DMS153 (cell line): ENCODE measurements at regions not wholly inside any gene's neighbourhood (a gene's known extent, or its start where the extent isn't known, plus 50 kb on each side); places are given as distances from the start of the nearest gene placed in this dataset.

Experiments
- DNase-seq: peaks from one replicate; lab custom pipeline; 2025; lab: John Stamatoyannopoulos, UW

DNA sequence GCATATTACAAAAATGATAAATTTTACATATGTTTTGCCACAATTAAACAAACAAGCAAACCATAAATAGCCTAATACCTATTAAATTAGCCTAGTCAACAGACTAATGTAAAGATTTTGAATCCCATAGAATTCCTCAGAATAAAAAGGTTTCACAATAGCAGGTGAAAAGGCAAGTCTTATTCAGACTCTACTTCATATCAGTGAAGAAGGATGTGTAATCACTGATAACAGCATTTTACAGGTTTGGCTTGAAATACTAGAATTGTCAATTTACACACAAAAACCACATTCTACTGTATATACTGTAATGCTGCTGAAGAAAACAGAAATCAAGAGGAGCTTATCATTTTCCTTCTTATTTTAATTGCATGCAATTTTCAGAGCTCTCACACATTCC is 90.8 kb upstream of the SSTR1 start:
- DNase-seq, result no peak

DNA sequence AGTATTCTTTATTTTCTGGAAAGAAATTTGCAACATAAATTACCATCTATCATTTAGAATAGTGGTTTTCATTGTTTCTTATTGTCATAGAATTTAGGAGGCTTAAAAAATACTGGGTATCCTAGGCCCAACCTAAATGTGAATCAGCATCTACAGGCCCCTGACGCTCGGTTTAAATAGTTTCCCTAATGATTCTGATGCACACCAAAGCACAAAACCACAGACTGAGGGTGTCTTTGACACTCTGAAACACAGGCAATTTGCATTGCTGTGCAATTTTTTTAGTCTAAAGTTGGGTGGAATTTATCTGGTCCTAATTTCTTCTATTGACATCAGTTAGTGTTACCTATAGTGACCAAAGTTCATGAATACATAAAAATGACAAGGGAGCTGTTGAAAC is 87.6 kb upstream of the SSTR1 start:
- DNase-seq, result no peak

DNA sequence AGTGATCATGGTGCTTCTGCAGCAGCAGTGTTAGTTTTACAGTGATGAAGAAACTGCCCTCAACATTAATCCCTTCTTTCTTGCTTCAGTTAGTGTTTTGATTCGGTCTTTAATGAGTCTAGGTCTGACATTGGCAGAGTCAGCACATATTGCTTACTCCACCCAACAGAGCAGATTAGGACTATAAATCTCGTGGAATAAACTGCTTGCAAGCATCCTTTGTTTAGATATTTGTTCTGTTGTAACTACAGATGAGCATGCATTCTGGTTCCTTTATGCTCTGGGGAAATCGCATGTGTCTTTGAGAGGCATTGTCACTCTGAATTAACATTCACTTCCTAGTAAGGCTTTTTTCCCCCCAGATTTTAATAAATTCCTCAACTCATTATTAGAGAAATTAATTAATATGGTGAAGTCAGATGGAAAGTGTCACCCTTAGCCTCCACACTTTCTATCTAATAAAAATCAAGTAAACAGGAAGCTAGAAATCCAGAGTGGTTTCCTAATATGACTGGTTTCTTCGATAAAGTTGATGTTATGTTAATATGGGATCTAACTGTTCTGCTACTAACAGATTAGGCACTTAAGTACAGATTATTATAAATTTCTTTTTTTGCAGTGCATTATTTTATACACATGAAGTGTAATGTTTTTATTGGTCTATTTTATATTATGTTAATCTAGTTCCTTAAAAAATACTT is 86.2 kb upstream of the SSTR1 start:
- peak; percentile 78 for DNase-seq

DNA sequence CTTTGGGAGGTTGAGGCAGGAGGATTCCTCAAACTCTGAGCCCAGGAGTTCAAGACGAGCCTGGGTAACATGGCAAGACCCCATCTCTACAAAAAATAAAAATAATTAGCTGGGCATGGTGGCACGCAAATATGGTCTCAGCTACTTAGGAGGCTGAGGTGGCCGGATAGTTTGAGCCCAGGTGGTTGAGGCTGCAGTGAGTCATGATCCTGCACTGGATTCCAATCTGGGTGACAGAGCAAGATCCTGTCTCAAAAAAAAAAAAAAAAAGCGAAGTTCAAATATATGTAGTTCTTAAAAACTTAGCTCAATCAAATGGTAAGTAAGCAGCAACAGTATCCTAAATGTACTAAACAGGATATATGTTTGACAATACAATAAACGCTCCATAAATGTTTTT is 85.5 kb upstream of the SSTR1 start:
- no peak for DNase-seq

DNA sequence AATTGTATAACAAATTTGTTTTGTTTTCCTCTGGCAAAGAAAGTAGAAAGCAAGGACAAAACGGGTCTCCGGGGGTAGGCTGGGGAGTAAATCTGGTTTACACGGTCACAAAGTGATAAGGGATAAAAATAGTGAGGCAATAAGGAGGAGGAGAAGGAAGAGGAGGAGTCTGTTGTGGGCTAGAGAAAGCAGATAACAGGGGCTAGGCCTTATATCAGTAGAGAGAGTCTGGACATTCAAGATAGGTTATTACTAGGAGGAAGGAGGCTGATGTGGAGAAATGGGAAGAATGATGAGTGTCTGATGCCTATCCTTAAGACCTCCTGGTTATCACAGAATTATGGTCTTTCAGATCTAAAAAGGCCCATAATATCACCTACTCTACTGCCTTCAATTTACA is 83.2 kb upstream of the SSTR1 start:
- DNase-seq, result no peak

DNA sequence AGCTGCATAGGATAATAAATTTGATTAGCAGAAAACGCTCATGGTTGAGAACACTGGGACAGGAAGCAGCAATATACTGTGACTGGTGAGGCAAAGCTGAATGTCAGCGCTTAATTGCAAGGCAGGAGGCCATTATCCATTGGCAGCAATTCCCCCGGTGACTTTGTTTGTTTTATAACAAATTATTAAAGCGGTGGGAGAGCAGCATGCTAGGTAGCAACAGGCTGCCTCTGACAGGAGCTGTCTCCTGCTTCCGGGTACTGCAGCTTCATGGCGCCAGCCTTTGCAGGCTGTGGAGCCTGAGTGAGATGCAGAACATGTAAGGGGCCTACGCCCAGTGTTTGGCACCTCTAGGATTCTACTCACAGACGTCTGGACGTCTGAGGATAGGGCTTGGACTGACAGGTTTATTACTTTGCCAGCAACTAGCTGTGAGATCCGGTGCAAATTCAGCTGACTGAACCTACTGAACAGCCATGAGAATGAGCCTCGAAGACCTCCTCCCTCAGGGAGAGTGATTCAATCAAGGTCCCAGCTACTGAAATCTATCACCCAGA is 82.1 kb upstream of the SSTR1 start:
- DNase-seq, result peak; percentile 99

DNA sequence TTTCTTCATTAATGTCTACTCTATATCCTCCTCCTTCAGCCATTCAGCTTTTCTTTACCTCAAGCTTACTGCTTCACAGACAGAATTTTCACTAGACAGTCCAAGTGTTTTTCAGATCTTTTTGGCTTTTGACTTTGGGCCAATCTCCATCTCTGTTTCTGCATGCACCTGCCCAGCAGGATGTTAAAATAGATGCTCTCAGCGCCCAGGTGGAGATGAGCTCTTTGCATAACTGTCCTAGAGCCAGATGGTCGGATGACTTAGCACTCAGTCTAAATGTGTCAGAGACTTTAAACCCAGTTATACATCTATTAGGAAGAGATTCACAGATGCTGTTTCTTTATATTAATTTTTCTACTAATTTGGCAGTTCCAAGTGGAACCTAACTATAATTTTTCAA is 80.3 kb upstream of the SSTR1 start:
- DNase-seq, result peak; percentile 36

DNA sequence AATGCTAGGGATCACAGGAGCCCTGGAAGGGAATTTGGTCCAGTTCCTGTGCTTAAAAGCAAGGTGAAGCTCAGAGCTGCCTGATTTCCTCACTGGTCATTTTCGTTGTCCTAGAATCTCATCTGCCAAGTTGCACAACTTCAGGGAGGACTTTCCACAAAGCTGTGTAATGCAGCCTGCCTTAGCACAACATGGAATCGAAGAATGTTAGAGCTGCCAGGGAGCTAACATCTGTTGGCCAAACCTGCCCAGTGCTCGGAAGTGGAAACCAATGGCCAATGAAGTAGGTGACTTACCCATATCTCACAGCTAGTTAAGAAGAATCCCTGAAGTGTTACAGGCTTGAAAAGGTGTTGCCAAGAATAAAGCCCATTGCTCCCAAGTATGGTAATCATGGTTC is 79.9 kb upstream of the SSTR1 start:
- no peak for DNase-seq

DNA sequence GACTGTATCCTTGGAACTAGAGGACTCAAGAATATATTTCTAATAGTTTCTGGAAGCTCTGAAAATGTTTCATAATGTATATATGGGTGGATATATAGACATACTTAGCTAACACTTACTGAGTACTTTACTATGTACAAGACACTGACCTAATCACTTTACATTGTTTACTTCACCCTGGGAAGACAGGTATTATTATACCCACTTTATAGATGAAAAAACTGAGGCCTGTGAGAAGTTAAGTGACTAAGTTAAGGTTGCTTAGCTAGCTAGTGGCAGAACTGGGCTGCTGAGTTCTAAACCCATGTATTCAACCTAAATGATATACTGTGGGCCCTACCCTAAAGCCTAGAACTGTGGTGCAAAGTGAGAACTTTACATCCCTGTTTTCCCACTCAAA is 79.1 kb upstream of the SSTR1 start:
- DNase-seq, result no peak

DNA sequence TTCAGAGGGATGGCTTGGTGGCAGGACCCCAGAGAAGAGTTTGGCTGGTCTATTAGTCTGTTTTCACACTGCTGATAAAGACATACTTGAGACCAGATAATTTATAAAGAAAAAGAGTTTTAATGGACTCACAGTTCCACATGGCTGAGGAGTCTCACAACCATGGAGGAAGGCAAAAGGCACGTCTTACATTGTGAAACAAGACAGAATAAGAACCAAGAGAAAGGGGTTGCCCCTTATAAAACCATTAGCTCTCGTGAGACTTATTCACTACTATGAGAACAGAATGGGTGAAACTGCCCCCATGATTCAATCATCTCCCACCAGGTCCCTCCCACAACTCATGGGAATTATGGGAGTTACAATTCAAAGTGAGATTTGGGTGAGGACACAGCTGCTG is 78.5 kb upstream of the SSTR1 start:
- no peak for DNase-seq

DNA sequence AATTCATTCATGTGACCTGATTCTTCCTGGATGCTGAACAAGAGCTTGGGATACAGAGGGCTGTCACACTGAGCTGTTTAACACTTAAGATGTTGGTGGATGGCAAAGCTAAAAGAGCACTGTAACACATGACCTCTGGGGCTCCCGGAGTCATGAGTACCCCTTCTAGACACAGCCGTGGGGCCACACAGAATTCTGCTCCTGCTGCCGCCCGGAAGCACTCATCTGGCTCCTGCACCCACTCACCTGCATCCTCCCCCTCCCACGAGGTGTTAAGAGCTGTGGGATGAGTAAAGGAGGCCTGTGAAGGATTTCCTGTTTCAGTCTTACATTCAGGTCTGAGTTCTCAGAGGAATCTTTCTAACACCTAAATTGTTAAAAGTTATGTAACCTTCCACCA is 78.0 kb upstream of the SSTR1 start:
- DNase-seq, result no peak

DNA sequence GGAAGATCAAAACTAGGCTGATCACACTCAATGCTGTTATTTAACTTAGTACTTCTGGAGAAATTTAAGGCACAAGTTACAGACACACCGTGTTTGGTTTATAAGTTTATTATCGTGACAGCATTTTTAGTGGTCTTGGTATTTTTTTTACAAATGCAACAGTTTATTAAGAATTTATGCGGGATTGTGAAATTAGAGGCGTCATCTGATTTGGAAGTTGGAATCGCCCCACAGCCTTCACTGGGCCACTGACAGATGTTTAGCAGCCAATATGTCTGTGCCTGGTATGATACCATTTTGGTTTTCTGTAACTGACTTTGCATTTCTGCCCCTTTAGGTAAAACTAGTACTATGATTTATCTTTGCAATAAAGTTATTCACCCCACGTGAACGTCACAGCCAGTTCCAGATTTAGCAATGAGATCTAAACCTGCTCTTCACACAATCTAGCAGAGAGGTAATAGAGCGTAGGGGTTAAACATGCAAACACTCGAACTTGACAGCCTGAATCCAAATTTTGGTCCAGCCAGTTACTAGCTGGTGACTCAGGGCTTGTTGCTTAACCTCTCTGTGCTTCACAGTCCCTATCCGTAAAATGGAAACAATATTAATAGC is 73.2 kb upstream of the SSTR1 start:
- no peak for DNase-seq

DNA sequence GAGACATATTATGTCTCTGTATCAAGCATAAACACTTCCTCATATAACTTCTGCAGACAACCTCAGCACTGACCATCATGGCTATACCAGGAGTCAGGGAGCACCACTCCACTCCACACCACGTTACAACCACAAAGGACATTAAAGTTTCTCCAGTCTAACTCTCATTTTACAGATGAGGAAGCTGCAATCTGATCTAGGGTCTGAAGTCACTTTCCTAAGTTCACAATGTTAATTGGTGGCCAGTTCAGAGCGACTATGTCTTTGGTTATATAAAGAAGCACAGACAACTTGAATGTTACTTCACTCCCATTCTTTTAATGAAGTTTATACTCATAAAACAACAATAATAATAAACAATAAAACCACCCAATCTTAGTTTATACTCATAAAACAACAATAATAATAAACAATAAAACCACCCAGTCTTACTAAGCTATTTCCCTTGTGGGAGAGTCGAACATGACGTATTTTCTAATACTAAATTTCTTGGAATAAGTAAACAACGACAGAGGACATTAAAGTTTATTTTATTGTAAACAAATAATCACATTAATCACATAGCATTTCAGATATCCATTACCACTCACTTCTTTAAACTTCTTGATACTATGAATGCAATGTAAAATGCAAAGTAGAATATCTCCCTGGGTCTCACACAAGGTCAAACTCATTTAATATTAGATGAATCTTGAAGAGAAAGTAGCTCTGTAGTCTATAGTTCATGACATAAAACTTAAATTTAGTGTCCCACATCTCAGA is 72.4 kb upstream of the SSTR1 start:
- no peak for DNase-seq

DNA sequence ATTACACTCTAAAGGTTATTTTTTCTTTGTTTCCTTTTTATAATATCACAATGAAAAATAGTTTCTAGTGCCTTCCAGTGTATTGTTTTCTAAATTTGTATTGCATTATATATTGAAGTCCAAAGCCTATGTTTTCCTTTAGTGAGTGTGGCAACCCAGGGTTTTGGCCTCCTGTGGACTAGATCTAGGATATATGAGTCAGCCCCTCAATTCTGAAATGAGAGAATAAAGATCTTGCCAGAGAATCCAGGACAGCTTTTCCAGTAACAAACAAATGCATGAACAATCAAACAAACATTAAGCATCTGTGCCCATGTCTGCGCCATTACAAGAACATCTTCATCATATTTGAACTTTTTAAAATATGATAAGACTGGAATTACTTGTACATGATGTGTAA is 70.7 kb upstream of the SSTR1 start:
- no peak for DNase-seq

DNA sequence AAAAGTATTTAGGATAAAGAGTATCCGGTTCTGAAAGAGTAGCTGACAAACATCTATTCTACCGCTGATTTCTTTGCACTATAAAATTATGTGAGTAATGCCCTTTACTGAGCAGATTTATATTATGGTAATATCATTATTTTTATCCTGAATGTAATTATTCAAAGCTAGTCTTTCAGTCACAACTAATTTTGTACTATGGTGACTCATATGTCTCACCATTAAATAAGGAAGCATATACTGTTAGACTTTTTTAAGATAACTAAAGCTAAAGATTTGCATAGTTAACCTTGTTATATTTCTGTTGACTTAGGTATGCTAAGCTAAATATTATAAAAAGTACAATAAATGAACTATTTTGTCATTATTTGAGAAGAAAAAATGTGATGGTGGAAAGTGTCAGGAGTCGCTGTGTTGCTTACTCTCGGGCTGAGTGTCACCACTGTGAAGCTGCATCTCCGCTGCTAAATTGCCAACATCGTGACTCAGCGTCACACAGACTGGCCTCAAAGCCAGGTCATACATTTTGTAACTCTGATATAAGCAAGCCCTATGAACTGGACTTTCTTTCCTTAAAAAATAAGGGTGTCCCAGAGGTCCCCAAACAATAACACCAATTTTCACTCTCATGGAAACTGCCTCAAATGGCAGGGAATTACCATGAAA is 69.1 kb upstream of the SSTR1 start:
- DNase-seq, result no peak

DNA sequence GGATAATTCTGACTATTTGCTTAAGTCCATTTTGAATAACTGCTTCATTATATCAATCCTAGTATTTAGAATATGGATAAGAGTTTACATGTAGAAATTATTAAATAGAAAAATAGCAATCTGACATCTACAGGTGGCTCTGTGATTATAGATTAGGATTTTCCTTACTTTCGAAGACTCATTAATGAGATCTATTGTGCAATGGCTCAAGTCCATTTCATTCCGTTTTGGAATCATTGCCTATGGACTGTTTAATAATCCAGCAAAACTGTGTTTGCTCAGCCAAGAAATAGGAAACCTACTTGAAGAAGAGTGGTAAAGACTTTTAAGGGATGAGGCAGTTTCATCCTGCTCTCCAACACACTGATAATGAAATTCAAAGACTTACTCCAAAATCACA is 67.8 kb upstream of the SSTR1 start:
- no peak for DNase-seq

DNA sequence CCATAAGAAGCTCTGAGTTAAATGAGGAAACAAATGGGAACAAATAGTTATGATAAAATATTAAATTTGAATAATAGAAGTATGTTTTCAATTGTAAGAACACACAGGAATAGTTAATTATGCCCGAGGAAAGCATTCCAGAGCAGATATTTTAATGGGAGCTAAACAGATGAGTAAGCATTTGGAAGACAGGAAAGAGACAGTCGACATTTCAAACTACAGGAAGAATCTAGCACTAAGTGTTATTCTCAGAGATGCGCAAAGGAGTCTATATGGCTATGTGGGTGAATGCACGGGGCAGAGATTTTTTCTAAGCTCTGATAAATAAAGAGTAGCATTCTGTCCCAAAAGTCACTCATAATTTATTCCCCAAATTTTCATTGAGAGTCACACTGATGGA is 64.5 kb upstream of the SSTR1 start:
- no peak for DNase-seq

DNA sequence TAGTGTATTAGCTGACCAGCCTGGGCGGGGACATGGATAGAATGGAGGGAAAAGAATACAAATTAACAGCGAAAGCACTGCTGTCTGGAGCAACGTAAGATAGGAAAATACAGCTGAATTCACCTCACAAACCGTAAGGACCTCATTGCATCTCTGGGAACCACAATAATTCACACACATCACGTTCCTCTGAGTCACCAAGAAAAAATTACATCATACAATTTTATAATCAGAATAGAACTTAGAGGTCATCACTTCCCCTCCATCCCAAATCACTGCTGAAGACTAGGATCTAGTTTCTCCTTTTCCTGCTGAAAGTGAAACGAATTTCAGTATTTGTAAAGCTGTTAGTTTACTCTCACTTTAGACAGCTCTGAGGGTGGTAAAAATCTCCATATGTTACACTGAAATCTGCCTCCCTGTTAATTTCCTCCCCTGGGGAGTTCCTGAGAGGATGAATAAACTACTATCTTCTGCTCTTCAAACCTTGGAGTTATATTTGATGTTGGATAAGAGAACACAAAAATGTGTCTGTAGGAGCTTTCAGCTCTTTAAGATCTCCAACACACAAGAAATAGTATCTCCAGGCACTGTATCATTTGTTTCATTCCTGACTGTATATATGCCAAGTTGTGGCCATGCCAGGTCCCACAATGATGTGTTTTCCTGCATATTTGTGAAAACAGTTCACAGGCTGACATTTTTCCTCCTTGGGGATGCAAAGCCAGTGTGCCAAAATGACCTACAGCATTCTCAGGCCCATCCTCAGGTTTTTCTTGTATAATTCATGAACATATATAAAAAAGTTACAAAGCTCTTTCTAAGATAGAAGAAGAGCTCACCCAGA is 63.8 kb upstream of the SSTR1 start:
- DNase-seq, result no peak

DNA sequence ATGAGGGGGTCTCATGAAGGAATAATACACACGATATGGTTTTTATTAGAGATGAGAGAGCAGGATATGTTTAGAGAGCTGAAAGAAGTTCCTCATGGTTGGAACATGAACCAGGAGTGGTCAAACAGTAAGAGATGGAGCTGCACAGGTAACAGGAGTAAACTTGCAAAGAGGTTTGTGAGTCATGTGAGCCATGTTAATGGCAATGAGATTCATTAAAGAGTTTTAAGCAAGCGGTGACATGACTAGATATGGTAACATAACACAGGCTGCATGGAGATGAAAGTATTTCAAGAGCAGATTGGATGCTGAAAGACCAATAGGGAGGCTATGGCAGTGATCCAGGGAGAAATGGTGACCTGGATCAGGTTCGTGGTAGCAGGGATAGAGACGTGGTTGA is 62.6 kb upstream of the SSTR1 start:
- DNase-seq, result peak; percentile 24

DNA sequence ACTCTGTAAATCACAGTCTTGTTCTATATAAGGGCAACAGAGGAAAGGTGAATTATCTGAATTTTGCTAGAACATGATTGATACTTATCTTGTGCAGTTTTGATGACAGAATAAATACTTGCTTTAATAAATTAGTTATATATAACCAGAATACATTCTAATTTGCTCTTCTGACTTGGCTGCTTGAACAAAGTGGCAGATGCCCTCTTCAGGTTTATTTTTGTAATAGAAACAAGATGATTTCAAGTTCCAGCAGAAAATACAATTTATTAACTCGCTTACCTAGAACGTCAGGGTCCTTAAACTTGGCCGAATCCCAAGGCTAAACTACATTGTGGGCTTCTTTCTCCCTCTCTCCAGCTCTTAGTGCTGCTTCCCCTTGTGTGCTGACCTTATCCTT is 57.6 kb upstream of the SSTR1 start:
- no peak for DNase-seq
